ENCODE measurements at regions not wholly inside any gene's neighbourhood (a gene's known extent, or its start where the extent isn't known, plus 50 kb on each side); places are given as distances from the start of the nearest gene placed in this dataset.
A peak's percentile ranks its signal among the peaks of the same experiment; 100 is the strongest.

GRCh38 chr2:12587228-12587627 lies 129.5 kb upstream of the TRIB2 start:
- no peak for TF ChIP-seq POLR2A (IDR thresholded peaks at IDR 0.05)
- TF ChIP-seq, protein P1, sequence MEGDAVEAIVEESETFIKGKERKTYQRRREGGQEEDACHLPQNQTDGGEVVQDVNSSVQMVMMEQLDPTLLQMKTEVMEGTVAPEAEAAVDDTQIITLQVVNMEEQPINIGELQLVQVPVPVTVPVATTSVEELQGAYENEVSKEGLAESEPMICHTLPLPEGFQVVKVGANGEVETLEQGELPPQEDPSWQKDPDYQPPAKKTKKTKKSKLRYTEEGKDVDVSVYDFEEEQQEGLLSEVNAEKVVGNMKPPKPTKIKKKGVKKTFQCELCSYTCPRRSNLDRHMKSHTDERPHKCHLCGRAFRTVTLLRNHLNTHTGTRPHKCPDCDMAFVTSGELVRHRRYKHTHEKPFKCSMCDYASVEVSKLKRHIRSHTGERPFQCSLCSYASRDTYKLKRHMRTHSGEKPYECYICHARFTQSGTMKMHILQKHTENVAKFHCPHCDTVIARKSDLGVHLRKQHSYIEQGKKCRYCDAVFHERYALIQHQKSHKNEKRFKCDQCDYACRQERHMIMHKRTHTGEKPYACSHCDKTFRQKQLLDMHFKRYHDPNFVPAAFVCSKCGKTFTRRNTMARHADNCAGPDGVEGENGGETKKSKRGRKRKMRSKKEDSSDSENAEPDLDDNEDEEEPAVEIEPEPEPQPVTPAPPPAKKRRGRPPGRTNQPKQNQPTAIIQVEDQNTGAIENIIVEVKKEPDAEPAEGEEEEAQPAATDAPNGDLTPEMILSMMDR (IDR thresholded peaks at IDR 0.05) = no peak
- Histone ChIP-seq H3K36me3 (replicated peaks in 1 of 2) (no peaks in the 10 kb centered on the region), H3K27ac (no peak overlapping the region), H3K9me3 (replicated peaks in 1 of 3) (no peaks in the 10 kb centered on the region), H3K27me3 (no peaks in the 10 kb centered on the region), H3K4me3 (no peak overlapping the region), H3K4me1 (replicated peaks in 1 of 2) (peaks cover 0 to 10% of the 10 kb centered on the region in 2 donors)
- WGBS, 4 donors = 94 to 100% (median 97%) methylated on average over 2 of the region's 2 CpGs
- intact Hi-C loops (cut with DNase I) = no loop called here
- DNase-seq = no peak

- Histone ChIP-seq H3K36me3 (replicated peaks in 1 of 2) (no peaks in the 10 kb centered on the region), H3K27ac (peak overlapping the region in 2 of 5 donors; percentile 38 to 60), H3K4me3 (no peak overlapping the region), H3K27me3 (no peaks in the 10 kb centered on the region), H3K4me1 (replicated peaks in 1 of 2) (peaks cover 0 to 10% of the 10 kb centered on the region in 2 donors), H3K9me3 (replicated peaks in 1 of 3) (no peaks in the 10 kb centered on the region)
- DNase-seq = peak; percentile 53 to 85 (median 84)
- intact Hi-C loops (cut with DNase I) = no loop called here
- no peak for TF ChIP-seq POLR2A (IDR thresholded peaks at IDR 0.05)
- TF ChIP-seq, protein P1 (IDR thresholded peaks at IDR 0.05) = no peak
- WGBS, 4 donors = 61 to 70% (median 66%) methylated on average over 4 of the region's 4 CpGs
Measured at GRCh38 chr2:12587729-12588522, 128.8 kb upstream of the TRIB2 start.

DNA sequence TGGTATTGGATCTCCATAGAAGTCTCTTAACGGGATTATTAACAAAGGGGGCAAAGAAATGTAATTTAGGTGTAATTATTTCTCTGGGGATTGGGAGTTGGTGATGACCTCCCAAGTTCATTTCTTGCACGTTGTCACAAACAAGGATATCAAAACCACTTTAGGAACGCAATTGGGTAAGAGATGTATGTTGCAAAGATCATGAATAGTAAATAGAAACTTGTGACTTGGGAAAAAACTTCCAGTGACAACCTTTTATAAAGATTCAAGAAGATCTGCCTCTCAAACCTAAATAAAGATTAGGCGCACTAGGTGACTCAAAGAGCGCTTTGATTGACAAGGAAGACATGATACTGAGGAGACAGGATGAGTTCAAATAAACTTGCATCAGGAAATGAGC lies 127.8 kb upstream of the TRIB2 start:
- Histone ChIP-seq H3K4me1 (replicated peaks in 1 of 2) (peaks cover 0 to 10% of the 10 kb centered on the region in 2 donors), H3K27ac (no peak overlapping the region), H3K9me3 (replicated peaks in 1 of 3) (no peaks in the 10 kb centered on the region), H3K4me3 (no peak overlapping the region), H3K36me3 (replicated peaks in 1 of 2) (no peaks in the 10 kb centered on the region), H3K27me3 (no peaks in the 10 kb centered on the region)
- 84 to 92% (median 89%) methylated on average over 5 of the region's 5 CpGs for WGBS, 4 donors
- DNase-seq = no peak
- TF ChIP-seq, protein P1 (IDR thresholded peaks at IDR 0.05) = no peak
- TF ChIP-seq POLR2A (IDR thresholded peaks at IDR 0.05) = no peak
- intact Hi-C loops (cut with DNase I) = no loop called here

DNA sequence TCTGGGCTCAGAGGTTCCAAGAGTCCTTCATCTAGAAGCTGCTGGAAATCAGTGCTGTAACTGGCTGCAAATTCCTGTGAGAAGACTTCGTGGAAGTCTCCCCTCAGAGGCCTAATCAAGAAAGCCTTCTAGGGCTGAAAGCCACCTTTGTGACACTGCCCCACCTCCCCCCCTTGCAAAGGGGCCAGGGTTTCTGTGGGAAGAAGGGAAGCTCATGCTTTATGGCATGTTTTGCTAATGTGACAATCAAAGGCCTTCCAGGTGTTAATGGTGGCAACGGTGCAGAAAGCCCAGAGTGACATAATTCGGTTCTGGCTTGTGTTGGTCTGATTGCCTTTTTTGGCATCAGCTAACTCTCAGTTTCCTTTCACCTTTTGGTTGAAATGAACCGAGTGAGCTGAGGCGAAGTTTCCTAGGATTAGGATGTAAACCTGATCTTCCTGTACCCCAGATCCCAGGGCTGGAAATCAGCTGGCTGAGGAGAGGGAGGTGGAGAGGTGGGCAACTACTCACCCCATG lies 126.9 kb upstream of the TRIB2 start:
- Histone ChIP-seq H3K27me3 (no peaks in the 10 kb centered on the region), H3K4me1 (replicated peaks in 1 of 2) (peaks cover 0 to 10% of the 10 kb centered on the region in 2 donors), H3K4me3 (no peak overlapping the region), H3K36me3 (replicated peaks in 1 of 2) (no peaks in the 10 kb centered on the region), H3K27ac (no peak overlapping the region), H3K9me3 (replicated peaks in 1 of 3) (no peaks in the 10 kb centered on the region)
- 89 to 94% (median 91%) methylated on average over 5 of the region's 5 CpGs for WGBS, 4 donors
- DNase-seq = no peak
- TF ChIP-seq POLR2A (IDR thresholded peaks at IDR 0.05) = no peak
- TF ChIP-seq, protein P1 (IDR thresholded peaks at IDR 0.05) = no peak
- intact Hi-C loops (cut with DNase I) = no loop called here
